ENCODE measurements at regions not wholly inside any gene's neighbourhood (a gene's known extent, or its start where the extent isn't known, plus 50 kb on each side); places are given as distances from the start of the nearest gene placed in this dataset.

DNA sequence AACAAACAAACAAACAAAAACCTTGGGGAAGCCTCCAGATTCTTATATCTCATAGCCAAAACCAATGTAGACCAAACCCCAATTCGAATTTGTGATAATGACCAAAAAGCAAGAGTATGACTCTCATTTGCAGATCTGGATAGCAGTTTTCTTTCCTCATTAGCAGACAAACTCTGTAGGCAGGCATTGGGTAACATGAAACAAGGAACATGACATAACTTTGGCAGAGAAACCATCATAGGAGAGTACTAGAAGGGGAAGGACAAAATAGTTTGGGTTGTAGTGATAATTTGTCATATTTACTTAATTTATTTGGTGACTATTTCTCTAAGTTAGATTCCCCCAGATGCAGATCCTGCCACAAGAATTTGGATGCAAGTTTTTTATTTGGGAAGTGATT, 187.8 kb downstream of the MID1IP1 start:
- DNase-seq (ENCODE audit: low spot score) = no peak

DNA sequence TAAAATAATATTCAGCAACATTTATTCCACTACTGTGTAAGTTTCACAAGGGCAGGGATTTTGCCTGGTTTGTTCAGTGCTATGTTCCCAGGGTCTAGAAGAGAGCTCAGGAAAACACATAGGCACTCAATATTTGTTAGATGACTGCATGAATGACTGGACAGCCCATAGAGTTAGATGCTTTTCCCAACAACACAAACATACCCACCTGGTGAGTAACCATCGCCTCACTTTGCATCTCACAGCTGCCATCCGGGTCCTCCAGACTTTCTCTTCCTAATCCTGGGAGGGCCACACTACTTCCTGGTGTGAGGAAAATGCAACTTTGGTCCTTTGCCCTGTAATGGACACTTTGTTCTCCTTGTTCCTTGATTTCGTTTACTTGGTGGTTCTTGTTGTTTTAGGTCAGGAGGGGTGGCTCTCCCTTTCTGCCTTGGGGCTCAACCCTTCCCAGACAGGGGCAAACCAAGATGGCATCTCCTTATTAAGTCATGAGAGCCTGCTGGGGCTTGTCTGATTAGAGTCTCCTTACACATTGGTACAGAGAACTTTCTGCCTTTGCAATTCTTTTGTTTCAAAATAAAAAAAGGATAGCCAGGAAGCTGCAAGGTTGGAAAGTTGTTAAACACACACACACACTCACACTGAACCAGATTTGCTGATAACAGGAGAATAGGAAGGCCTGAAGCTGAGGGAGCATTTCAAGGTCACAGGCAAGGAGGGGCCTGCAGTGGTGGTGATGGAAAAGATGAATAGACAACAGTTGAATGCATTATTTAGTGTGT, 190.6 kb downstream of the MID1IP1 start:
- DNase-seq (ENCODE audit: low spot score) = no peak

DNA sequence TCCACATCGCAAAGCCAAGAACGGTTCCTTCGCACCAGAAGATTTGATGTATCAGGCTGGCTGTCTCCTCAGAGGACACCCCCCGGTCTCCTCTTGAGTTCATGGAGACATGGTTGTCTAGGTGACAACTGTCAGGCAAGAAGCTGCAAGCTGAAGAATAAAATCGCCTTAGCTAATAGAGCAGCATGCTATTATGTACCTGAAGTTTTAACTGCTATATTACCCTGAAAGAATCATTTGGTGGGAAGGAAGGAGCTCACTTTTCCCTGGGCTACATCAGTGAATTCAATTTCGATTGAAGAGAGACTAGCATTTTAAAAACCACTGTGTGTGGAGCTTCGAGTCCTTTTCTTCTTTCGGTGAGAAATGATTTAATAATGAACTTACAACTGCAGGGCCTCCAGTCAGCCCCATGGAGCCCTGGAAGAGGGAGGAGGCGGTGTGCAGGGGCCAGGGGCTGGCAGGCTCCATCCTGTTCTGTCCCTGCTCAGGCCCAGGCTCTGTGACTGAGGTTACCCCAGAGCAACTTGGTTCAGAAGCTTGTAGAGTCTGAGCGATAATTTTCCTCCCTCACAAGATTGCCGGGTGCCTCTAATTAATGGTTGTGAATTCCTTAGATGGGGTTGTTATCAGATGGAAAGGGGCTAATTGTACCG, 191.3 kb downstream of the MID1IP1 start:
- no peak for DNase-seq (ENCODE audit: low spot score)

DNA sequence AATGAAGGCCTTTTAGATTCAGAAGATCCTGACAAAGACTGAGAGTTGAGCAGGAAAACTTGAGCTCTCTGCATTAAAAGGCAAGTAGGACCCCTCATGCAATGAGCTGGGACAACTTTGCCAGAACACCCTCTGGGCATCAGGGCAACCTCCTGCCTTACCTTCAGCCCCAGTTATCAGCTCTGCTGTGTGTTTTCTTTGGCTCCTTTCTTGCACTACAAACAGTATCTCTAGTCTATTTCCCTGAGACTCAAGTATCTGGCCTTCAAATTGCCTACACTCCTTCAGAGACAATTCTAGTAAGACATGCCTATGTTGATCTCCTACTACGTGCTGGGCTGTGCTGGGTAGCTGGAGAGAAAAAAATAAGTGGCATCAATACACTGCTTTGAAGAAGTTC, 192.2 kb downstream of the MID1IP1 start:
- no peak for DNase-seq (ENCODE audit: low spot score)

DNA sequence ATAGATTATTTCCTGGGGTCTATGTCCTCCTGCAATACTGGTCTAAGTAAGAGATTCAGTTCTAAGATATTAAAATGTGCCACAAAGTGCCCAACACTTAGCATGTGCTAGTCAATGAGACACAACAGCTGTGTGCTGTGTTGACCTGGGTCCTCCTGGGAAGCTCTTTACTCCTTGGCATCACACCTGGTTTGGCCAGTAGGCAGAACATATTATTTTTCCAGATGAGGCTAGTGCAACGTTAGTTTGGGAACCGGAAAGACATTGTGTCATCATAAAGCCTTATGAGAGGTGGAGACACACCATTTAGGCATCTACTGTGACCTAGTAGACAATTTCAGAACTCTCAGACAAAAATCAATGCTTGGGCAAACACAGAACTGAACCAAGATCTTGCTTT, 197.8 kb downstream of the MID1IP1 start:
- no peak for DNase-seq (ENCODE audit: low spot score)

DNA sequence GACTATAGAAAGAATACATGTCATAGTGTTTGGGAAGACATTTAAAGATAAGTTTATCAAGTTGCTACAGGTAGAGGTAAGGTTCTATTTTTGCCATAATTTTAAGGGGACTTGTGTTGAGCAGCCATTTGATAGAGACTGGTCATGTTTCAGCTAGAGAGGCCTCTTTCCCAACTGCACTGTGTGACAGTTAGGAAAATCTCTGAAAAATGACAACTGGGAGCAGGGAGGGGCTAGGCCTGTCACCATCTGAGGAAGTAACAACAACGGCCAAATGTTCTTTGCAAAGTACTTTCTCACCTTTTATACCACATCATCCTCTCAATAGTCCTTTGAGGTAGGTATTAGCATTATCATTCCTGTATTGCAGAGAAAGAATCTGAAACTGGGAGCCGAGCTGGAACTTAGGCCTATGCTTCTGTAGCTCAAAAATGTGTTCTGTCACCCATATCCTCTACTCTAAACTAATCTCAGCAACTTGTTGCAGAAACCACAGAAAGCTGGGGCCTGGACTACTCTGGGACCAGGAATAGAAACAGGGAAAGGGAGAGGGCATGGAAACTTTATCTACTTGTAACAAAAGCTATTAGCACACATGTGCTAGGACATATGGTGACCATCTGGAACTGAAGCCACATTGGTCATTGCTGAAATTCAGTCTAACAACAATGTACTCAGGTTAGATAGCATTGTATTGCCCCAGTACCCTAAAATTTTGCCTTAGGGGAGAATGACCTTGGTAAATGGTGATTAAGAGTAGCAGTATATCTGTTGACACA, 198.9 kb downstream of the MID1IP1 start:
- DNase-seq (ENCODE audit: low spot score) = peak; percentile 8

DNA sequence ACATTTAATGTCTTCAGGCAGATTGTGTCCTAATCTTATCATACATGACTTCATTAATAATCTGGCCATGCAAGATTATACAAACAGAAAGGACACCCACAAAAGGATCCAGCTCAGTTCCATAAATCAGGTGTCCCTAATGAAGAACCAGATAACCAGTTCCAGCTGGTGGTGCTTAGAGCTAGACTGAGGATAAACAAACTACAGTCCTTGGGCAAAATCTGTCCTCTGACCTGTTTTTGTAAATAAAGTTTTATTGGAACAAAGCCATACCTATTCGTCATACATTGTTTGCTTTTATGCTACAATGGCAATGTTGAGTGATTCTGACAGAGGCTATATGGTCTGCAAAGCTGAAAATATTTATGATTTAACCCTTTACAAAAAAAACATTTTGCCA, 199.5 kb downstream of the MID1IP1 start:
- DNase-seq (ENCODE audit: low spot score) = no peak

DNA sequence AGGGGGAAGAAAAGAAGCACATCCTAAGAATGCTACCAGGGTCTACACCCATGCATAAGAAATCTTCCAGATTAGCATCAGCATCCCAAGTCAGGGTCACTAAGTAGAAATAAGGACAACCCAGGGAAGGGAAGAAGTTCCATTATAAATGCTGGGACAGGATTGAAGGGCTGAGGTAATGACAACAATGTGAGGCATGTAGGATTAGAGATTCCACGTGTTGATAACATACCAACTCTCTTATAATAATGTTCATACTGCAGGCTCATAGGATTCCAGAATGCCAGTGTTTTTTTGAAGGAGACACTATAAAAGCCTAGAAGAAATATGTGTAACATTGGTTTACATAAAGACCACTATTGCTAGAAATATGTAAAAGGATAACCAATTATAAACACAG, 201.2 kb downstream of the MID1IP1 start:
- no peak for DNase-seq (ENCODE audit: low spot score)

DNA sequence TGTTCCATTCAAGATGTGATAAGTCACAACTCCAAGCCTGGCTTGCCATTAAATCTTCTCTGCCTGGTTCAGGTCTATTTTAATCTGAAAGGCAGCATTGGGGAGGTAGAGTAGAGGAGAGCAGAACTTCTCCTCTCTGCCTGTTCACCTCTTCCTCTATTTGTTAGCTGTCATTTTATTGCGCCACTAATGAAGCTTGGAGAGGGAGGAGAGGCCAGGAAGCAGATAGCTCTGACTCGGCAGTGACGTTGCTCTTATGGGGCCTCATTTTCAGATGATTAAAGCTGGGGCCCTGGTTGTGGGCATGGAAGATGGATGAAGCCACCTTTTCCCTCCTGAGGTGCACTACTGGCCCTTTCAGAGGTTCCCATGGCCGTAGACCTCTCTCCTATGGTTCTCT, 207.3 kb downstream of the MID1IP1 start:
- no peak for DNase-seq (ENCODE audit: low spot score)

DNA sequence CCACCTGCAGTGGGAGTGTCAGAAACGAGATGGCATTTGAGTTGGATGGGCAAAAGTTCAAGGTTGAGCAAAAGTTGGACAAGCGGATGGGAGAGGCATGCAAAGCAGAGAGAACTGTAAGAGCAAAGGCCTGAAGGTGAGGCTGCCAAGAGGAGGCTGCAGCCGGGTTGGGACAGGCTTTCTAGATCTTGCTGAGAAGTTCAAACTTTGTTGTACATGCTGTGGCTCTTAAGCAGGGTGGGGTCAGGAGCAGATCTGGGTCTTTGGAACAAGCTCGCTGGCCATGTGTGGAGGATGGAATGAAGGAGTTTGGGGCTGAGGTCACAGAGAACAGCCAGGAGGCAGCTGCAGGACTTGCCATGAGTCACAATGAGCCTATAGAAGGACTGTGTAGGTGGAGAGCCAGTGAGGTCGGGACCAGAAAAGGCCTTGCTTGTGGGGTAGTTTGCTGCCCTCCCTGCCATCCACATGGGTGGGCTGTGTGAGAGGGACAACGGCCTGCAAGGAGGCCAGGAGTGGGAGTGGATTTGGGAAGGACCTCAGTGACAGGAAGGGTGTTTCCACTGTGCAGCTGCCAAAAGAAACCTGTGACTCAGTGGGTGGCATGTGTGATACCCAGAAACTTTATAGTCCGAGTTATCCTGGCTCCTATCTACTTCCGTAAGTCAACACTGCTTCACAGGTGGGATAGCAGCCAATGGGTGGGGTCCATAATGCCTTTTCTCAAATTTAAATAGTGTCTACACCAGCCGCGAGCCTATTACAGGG, 210.4 kb downstream of the MID1IP1 start:
- no peak for DNase-seq (ENCODE audit: low spot score)

DNA sequence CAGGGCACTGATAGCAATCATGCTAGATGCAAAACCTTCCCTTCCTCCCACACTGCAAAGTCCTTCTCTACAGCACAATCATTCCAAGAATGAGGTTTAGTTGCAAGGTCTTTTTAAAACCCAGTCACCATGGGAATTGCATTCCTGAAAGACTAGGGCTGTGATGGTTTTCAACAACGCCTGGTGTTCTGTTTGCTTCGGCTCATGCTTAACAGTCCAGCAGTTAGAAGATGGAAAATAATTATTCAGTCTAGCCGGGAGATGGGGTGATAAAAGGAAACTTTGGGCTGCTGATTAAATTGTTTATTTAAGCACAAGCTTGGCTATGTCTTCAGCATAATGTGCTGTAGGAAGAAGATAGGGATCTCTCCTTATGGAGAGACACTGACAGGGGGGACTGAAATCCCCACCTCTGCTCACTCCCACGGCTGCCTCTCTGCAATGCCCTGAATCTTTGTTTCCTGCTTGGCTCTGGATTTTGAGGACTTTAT, 211.4 kb downstream of the MID1IP1 start:
- peak; percentile 20 for DNase-seq (ENCODE audit: low spot score)

DNA sequence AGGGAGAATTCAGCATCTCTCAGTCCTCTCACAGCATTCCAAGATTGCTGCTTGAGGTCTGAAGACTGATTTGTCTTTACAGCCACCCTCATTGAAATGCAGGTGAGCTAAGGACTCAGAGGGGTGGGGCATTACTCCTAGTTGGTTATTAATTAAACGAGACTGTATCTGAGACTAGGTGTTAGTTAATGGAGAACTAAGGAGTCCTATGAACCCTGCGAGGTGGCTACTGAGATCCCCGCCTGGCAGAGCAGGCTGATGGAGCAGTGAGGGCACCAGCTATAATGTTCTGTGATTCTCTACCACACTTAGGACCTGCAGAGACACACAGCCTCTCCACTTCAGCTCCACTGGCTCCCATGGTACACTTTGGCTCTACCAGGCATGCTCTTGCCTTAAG, 215.3 kb downstream of the MID1IP1 start:
- DNase-seq (ENCODE audit: low spot score) = no peak

DNA sequence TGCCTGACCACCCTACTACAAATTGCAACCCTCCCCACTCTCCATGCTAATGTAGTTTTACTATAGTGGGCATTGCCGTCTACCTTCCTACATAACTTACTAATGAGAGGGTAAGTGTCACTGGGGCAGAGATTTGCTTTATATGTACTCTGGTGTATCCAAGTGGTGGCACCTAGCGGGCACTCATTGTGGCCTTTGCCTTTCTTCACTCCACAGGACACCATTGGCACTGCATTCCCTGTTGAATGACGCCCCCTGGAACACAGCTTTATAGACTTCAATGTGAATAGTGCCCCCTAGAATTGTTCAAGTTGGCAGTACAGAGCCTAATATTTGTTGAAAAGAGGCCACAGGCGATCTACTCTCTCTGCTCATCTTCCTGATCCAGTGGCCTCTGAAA, 215.8 kb downstream of the MID1IP1 start:
- no peak for DNase-seq (ENCODE audit: low spot score)

DNA sequence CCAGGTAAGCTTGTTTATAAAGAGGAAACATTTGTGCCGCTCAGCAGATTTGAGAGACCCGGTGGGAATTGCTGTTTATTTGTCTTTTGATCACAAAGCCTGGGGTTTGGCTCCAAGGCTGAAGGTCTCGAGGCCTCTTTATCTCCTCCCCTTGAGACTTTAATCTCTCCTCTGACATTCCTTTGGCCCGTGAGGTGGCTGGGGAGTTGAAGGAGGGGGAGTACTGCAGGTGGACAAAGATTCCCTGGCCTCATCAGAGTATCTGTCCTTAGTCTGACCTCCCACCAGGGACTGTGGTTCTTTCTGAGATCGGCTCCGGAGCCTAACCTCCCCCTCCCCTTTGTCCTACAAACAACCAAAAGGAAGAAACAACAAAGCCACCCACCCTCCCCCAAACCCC, 216.5 kb downstream of the MID1IP1 start:
- no peak for DNase-seq (ENCODE audit: low spot score)

DNA sequence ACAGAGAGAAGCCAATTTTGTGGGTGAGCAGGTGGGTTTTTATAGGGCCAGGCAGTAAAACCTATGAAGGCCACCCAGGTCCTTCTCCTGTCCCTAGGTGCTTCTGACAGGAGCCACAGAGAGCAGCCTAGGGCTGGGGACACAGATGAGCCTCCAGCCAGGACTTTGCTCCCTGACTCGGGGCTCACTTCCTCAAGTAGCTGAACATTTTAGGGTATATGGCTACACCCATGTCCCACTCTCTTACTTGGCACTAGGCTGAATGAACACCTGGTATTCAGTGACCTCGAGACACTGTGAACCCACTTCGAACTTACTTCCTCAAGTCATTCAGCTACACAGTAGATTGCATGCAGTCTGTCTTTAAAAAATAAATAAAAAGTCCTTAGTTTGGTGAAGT, 217.3 kb downstream of the MID1IP1 start:
- no peak for DNase-seq (ENCODE audit: low spot score)

DNA sequence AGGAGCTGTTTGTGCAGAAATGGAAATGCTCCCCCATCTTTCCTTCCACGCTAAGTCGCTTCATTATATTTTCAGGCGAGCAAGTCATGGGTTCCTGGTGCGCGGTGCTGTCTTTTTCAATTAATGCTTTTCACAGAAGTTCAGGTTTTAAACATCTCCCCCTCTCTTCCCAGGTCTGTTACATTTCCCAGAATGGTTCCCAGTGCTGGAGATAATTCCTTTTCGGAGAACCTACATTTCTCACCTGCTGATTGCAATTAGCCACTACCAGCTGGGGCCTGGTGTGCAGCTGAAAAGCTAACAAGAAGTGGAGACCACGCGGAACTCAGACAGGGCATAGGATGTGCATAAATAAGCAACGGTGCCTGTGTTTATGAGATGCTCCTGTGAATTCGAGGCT, 217.8 kb downstream of the MID1IP1 start:
- DNase-seq (ENCODE audit: low spot score) = no peak

DNA sequence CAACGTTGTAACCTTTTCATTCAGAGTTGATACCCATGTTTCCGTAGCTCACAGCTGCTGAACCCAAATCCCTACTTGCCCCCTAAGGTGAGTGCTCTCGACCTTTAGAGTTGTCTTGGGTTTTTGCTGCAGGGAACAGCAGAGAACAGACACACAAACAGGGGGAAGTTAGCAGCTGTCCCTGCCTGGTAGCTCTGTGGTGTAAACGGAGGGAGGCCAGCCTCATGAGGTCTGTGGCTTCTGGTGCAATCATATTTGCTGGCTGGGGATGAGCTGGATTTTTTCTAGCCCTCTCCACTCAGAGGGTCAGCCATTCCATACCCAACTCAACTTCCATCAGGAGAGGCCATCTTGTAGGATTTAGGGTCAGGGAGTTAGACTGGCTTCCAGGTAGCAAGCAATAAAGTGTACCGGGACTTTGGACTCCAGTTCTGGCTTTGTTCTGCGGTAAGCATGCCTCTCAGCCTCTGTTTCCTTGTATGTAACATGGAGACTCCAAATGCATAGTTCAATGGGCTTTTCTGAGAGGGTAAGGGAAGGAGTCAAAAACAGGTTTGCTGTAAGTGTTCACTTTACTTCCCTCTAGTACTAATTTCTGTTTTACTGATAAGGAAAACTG, 218.9 kb downstream of the MID1IP1 start:
- no peak for DNase-seq (ENCODE audit: low spot score)

DNA sequence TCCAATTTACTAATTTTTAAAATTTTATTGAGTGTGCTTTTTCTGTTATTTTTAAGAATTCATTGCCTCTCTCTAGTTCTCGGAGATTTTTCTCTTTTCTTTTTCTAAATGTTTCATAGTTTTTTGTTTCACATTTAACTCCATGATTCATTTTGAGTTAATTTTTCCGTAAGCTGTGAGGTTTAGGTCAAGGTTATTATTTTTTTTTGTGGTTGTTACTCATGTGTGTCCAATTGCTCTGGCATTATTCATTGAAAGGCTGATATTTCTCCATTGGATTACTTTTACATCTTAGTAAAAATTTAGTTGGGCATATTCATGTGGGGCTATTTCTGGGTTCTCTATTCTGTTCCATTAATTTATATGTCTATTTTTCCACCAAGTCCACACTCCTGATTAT, 220.8 kb downstream of the MID1IP1 start:
- DNase-seq (ENCODE audit: low spot score) = no peak

DNA sequence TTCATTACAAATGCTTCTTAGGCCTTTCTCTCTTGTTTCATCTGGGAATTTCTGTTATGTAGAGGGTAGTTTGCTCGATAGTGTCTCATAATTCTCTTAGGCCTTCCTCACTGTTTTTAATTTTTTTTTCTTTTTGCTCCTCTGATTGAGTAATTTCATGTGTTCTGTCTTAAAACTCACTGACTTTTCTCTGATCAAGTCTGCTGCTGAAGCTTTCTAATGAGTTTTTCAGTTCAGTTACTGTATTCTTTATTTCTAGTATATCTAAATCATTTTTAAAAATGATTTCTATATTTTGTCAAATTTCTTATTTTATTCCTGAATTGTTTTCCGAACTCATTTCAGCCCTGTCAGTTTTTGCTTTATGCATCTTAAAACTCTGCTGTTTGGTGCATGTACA, 228.0 kb downstream of the MID1IP1 start:
- no peak for DNase-seq (ENCODE audit: low spot score)

DNA sequence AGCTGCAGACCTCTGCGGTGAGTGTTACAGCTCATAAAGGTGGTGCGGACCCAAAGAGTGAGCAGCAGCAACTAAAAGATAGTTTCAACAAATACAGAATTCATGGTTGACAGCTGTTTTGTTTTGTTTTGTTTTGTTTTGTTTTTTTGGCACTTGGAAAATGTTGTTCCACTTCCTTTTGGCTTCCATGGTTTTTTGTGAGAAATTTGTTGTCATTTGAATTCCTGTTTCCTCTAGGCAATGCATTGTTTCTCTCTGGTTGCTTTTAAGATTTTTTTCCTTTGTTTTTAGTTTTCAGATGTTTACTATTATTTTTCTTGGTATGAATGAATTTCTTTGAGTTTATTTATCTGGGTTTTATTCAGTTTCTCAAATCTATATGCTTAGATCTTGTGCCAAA, 229.4 kb downstream of the MID1IP1 start:
- DNase-seq (ENCODE audit: low spot score) = no peak

DNA sequence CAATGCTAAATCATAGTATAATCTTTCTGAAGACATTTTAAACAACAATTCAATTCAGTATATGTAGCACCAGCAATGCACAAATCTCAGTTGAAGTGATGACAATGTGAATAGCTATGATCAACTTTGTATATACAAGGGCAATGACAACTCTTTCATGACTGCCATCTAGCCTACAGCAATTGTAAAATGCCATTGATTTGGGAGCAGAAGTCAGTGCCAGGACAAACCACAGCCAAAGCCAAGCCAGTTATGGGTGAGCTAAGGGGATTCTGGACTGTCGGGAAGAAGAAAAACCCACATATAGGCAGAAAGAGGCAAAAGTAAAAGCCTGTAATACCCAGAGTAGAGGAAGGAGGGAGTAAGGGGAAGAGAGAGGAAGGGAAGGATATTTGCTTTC, 238.6 kb downstream of the MID1IP1 start:
- no peak for DNase-seq (ENCODE audit: low spot score)
